Panc1 (cell line): ENCODE measurements at regions not wholly inside any gene's neighbourhood (a gene's known extent, or its start where the extent isn't known, plus 50 kb on each side); places are given as distances from the start of the nearest gene placed in this dataset.

Experiments used
- ATAC-seq: fragments of 200-7000 bp; cut with Tn5 transposase; 2 replicates; pipeline ENCODE4 v1.9.1; 2020; ENCODE audit warnings: mild to moderate bottlenecking, moderate library complexity
- BruUV-seq: library from RNA; stranded (reverse); fragments of 400-500 nt; replicated peaks from 2 replicates; lab custom pipeline; 2021; lab: Mats Ljungman, UMichigan
- CTCF ChIA-PET: fragments of 300-600 bp; sonication (Branson Sonifier 250); formaldehyde crosslinking; loops from one replicate; lab custom pipeline; 2022; ENCODE audit warnings: antibody characterized with exemption; lab: Charles Lee
- POLR2A ChIA-PET: fragments of 300-600 bp; sonication (Branson Sonifier 250); formaldehyde crosslinking; loops from one replicate; lab custom pipeline; 2022; ENCODE audit warnings: antibody characterized with exemption; lab: Charles Lee
- DNase-seq: peaks from one replicate; pipeline ENCODE4 v3.0.0-alpha.2; 2010; ENCODE audit warnings: low read depth, low spot score
- H3K27ac ChIP-seq: 2 replicates; pipeline ENCODE4 v1.5.1; 2011; ENCODE audit warnings: mild to moderate bottlenecking, low read length, inconsistent platforms
- H3K27me3 ChIP-seq: fragments of 200-500 bp; sonication (Bioruptor generic); 2 replicates; pipeline ENCODE4 v1.6.0; 2014; ENCODE audit warnings: low read length, inconsistent platforms; ENCODE audit not compliant: control insufficient read depth, insufficient read depth
- H3K36me3 ChIP-seq: fragments of 200-500 bp; sonication (Bioruptor generic); 2 replicates; pipeline ENCODE4 v1.5.1; 2014; ENCODE audit warnings: inconsistent platforms, mild to moderate bottlenecking, low read length, moderate library complexity; ENCODE audit not compliant: control insufficient read depth, insufficient read depth
- H3K4me1 ChIP-seq: 2 replicates; pipeline ENCODE4 v1.5.1; 2011; ENCODE audit warnings: inconsistent platforms, mild to moderate bottlenecking, low read length, moderate library complexity; ENCODE audit not compliant: control insufficient read depth, insufficient read depth
- H3K4me3 ChIP-seq, 2 experiments: 2 replicates each; pipeline ENCODE4 v1.5.1; 2011 to 2012; ENCODE audit warnings: low read depth in 2 of 2, low read length in 2 of 2, mild to moderate bottlenecking in 2 of 2, inconsistent platforms in 1 of 2, moderate library complexity in 1 of 2
- H3K9me3 ChIP-seq: fragments of 200-500 bp; sonication (Bioruptor generic); 2 replicates; pipeline ENCODE4 v1.5.1; 2014; ENCODE audit warnings: low read depth, mild to moderate bottlenecking, inconsistent platforms, low read length, moderate library complexity; ENCODE audit not compliant: control insufficient read depth, insufficient read depth
- POLR2AphosphoS5 ChIP-seq: IDR thresholded peaks from 2 replicates; pipeline ENCODE4 v1.6.1; 2012; ENCODE audit warnings: mild to moderate bottlenecking, low read depth, low read length, moderate library complexity
- SIN3A ChIP-seq: IDR thresholded peaks from 2 replicates; pipeline ENCODE4 v1.6.1; 2012; ENCODE audit warnings: low read depth, mild to moderate bottlenecking, low read length, moderate library complexity, borderline replicate concordance; ENCODE audit not compliant: insufficient read depth
- TCF7L2 ChIP-seq: IDR thresholded peaks from 2 replicates; pipeline ENCODE4 v1.6.1; 2011; ENCODE audit warnings: mild to moderate bottlenecking, low read depth, low read length, inconsistent platforms
- in situ Hi-C: cut with HindIII; loops from 2 replicates; pipeline ENCODE4 v1.10.0; 2016; ENCODE audit warnings: low sequenced_read_pairs, low pct_unique_long_range_greater_than_20kb
- intact Hi-C: fragments of 100-400 bp; cut with micrococcal nuclease; formaldehyde crosslinking; loops from one replicate; pipeline ENCODE4 v1.10.0; 2022; ENCODE audit not compliant: unreplicated experiment
- TF ChIP-seq, protein P1 (sequence below), 2 experiments: IDR thresholded peaks; 2 replicates each; pipeline ENCODE4 v1.6.1; 2011 to 2012; ENCODE audit warnings: low read depth in 2 of 2, control low read depth in 1 of 2, low read length in 1 of 2, mild to moderate bottlenecking in 1 of 2, moderate library complexity in 1 of 2; ENCODE audit not compliant: insufficient read depth in 1 of 2
- TF ChIP-seq, protein P2 (sequence below): fragments of 450-650 bp; IDR thresholded peaks from 2 replicates; pipeline ENCODE4 v1.5.1; 2017; ENCODE audit warnings: mild to moderate bottlenecking

DNA sequence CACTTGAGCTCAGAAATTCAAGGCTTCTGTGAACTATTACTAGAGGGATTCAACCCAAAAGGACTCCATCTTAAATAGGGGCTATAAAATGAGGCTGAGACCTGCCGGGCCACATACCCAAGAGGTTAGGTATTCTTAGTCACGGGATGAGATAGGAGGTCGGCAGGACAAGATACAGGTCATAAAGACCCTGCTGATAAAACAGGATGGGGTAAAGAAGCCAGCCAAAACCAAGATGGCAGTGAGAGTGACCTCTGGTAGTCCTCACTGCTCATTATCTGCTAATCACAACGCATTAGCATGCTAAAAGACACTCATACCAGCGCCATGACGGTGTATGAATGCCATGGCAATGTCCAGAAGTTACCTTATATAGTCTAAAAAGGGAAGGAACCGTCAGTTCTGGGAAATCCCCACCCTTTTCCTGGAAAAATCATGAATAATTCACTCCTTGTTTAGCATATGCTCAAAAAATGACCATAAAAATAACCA lies 101.2 kb upstream of the TRIM24 start:
- H3K27me3 ChIP-seq, result no peaks in the 10 kb centered on the region
- TF ChIP-seq SIN3A, result no peak
- no peak for TF ChIP-seq TCF7L2
- TF ChIP-seq, protein P1, sequence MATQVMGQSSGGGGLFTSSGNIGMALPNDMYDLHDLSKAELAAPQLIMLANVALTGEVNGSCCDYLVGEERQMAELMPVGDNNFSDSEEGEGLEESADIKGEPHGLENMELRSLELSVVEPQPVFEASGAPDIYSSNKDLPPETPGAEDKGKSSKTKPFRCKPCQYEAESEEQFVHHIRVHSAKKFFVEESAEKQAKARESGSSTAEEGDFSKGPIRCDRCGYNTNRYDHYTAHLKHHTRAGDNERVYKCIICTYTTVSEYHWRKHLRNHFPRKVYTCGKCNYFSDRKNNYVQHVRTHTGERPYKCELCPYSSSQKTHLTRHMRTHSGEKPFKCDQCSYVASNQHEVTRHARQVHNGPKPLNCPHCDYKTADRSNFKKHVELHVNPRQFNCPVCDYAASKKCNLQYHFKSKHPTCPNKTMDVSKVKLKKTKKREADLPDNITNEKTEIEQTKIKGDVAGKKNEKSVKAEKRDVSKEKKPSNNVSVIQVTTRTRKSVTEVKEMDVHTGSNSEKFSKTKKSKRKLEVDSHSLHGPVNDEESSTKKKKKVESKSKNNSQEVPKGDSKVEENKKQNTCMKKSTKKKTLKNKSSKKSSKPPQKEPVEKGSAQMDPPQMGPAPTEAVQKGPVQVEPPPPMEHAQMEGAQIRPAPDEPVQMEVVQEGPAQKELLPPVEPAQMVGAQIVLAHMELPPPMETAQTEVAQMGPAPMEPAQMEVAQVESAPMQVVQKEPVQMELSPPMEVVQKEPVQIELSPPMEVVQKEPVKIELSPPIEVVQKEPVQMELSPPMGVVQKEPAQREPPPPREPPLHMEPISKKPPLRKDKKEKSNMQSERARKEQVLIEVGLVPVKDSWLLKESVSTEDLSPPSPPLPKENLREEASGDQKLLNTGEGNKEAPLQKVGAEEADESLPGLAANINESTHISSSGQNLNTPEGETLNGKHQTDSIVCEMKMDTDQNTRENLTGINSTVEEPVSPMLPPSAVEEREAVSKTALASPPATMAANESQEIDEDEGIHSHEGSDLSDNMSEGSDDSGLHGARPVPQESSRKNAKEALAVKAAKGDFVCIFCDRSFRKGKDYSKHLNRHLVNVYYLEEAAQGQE (IDR thresholded peaks at IDR 0.05; ENCODE audit: insufficient read depth in 1 of 2, low read depth in 2 of 2, low read length in 1 of 2), result no peak
- TF ChIP-seq POLR2AphosphoS5, result no peak
- TF ChIP-seq, protein P2, sequence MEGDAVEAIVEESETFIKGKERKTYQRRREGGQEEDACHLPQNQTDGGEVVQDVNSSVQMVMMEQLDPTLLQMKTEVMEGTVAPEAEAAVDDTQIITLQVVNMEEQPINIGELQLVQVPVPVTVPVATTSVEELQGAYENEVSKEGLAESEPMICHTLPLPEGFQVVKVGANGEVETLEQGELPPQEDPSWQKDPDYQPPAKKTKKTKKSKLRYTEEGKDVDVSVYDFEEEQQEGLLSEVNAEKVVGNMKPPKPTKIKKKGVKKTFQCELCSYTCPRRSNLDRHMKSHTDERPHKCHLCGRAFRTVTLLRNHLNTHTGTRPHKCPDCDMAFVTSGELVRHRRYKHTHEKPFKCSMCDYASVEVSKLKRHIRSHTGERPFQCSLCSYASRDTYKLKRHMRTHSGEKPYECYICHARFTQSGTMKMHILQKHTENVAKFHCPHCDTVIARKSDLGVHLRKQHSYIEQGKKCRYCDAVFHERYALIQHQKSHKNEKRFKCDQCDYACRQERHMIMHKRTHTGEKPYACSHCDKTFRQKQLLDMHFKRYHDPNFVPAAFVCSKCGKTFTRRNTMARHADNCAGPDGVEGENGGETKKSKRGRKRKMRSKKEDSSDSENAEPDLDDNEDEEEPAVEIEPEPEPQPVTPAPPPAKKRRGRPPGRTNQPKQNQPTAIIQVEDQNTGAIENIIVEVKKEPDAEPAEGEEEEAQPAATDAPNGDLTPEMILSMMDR, result no peak
- no peaks in the 10 kb centered on the region for H3K9me3 ChIP-seq
- ATAC-seq, result no peak
- H3K4me3 ChIP-seq, result no peak overlapping the region
- DNase-seq, result no peak
- H3K27ac ChIP-seq, result no peak overlapping the region
- no peaks in the 10 kb centered on the region for H3K4me1 ChIP-seq
- no peaks in the 10 kb centered on the region for H3K36me3 ChIP-seq
- ChIA-PET CTCF (no interaction called here), POLR2A (no interaction called here)
- in situ Hi-C loops, result no loop called here
- intact Hi-C loops, result no loop called here
- BruUV-seq, result no TSS peak

DNA sequence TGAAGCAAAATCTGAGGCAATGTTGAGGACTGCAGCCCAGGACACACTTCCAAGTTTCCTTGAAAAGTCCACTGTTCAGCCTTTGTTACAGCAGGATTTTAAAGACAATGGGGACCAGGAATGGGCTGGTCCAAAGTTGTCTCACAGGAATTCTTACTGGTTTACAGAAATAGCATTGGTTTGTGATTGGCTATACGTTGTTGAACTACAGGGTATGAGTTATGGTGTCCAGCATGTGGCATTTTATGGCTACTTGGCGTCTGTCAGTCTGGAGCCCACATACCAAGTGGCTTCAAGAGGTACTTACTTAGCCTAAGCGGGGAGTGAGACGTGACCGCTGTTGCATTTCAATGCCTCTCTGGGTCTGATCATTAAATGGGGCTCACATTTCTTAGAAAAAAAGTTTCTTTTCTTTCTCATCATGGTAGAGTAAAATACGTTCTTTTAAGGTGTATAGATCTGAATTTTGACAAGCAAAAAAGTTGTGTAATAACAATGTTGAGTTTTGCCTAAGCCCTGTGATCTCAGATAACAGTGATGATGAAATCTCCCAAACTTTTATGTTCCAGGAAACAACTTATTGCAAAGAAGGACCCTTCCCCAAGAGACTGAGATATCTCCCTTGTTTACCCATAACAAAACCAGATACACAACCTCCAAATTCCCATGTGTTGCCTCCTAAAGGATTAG lies 100.0 kb upstream of the TRIM24 start:
- ATAC-seq, result no peak
- Histone ChIP-seq H3K27me3 (no peaks in the 10 kb centered on the region), H3K4me1 (no peaks in the 10 kb centered on the region), H3K27ac (no peak overlapping the region), H3K36me3 (no peaks in the 10 kb centered on the region), H3K4me3 (no peak overlapping the region), H3K9me3 (no peaks in the 10 kb centered on the region)
- BruUV-seq, result no TSS peak
- no peak for DNase-seq
- ChIA-PET CTCF (no interaction called here), POLR2A (no interaction called here)
- in situ Hi-C loops (no loop called here), intact Hi-C loops (no loop called here)
- TF ChIP-seq, protein P2, result no peak
- TF ChIP-seq, protein P1 (IDR thresholded peaks at IDR 0.05; ENCODE audit: insufficient read depth in 1 of 2, low read depth in 2 of 2, low read length in 1 of 2), result no peak
- TF ChIP-seq POLR2AphosphoS5 (no peak), SIN3A (no peak), TCF7L2 (no peak)
